Left lung (tissue), 4 donors: ENCODE measurements at regions not wholly inside any gene's neighbourhood (a gene's known extent, or its start where the extent isn't known, plus 50 kb on each side); places are given as distances from the start of the nearest gene placed in this dataset.

Experiments
- ATAC-seq: fragments of 200-7000 bp; cut with Tn5 transposase; one replicate; pipeline ENCODE4 v1.9.1; 2020; ENCODE audit warnings: moderate library complexity
- DNase-seq, 4 donors: peaks; one replicate each; pipeline ENCODE4 v3.0.0-alpha.2; 2013 to 2020
- H3K27ac ChIP-seq, 2 donors: fragments of 200-600 bp; sonication (generic) in 1 of 2; one replicate each; pipeline versions ENCODE4 v1.5.0 to v1.8.0; 2020 to 2021
- H3K27me3 ChIP-seq, 2 donors: fragments of 200-600 bp; sonication (generic) in 1 of 2; one replicate each; pipeline versions ENCODE4 v1.5.0 to v1.8.0; 2020 to 2021
- H3K36me3 ChIP-seq, 2 donors: fragments of 200-600 bp; sonication (generic) in 1 of 2; one replicate each; pipeline versions ENCODE4 v1.5.0 to v1.8.0; 2020 to 2021
- H3K4me1 ChIP-seq, 2 donors: fragments of 200-600 bp; one replicate each; pipeline ENCODE4 v1.8.0; 2021
- H3K4me3 ChIP-seq, 2 donors: fragments of 200-600 bp; sonication (generic) in 1 of 2; one replicate each; pipeline versions ENCODE4 v1.5.0 to v1.8.0; 2020 to 2021; ENCODE audit warnings: mild to moderate bottlenecking in 1 of 2
- H3K9me3 ChIP-seq, 2 donors: fragments of 200-600 bp; sonication (generic) in 1 of 2; one replicate each; pipeline versions ENCODE4 v1.5.0 to v1.8.0; 2020 to 2021
- CTCF ChIP-seq, 2 donors: fragments of 200-600 bp; sonication (generic) in 1 of 2; IDR thresholded peaks; one replicate each; pipeline versions ENCODE4 v1.5.0 to v1.8.0; 2021; ENCODE audit warnings: antibody characterized with exemption in 2 of 2
- intact Hi-C, 2 donors: fragments of 100-400 bp; cut with DNase I; formaldehyde crosslinking; loops; one replicate each; pipeline versions ENCODE4 v1.11.2 to v1.14.2; 2022
- donor health status: DM: no; HTN: yes; CAD: no.
- donor health status: DM: no; HTN: no; CAD: no.

DNA sequence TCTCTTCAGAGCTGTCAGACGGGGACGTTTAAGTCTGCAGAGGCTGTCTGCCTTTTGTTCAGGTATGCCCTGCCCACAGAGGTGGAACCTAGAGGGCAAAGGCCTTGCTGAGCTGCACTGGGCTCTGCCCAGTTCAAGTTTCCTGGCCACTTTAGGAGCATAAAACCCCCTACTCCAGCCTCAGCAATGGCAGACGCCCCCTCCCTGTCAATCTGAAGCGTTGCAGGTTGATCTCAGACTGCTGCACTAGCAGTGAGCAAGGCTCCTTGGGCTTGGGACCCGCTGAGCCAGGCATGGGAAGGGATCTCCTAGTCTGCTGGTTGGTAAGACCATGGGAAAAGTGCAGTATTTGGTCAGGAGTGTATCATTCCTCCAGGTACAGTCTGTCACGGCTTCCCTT is 66.6 kb upstream of the TP53I11 start:
- H3K9me3 ChIP-seq: peaks cover 0 to 8% of the 10 kb centered on the region in 2 donors
- H3K4me3 ChIP-seq: no peak overlapping the region
- H3K4me1 ChIP-seq: peaks cover 10 to 11% of the 10 kb centered on the region in 2 donors
- no peak overlapping the region for H3K27ac ChIP-seq
- ATAC-seq (no peak), DNase-seq (no peak)
- TF ChIP-seq CTCF (IDR thresholded peaks at IDR 0.05): no peak
- no peaks in the 10 kb centered on the region for H3K36me3 ChIP-seq
- no peaks in the 10 kb centered on the region for H3K27me3 ChIP-seq
- intact Hi-C loops: no loop called here

DNA sequence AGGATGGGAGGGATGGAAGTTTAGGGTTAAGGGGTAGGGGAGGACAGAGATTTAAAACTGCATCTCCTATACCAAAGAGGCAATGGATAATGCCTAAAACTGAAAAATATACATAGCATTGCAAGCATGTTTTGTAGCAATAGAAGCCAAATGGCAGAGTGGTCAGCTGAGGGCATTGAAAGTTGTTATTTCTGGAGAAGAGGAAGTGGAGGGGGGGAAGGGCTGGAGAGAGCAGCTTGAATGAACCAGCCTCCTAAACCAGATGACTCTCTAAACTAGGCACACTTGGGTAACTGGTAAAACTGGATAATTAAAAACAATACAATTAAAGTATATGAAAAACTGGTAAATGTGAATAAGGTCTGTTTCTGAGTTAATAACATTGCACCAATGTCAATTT is 70.3 kb upstream of the TP53I11 start:
- intact Hi-C loops: no loop called here
- peak overlapping the region in 1 of 2 donors; percentile 3 for H3K27ac ChIP-seq
- peak in 1 of 4 donors; percentile 30 for DNase-seq
- no peaks in the 10 kb centered on the region for H3K27me3 ChIP-seq
- no peaks in the 10 kb centered on the region for H3K9me3 ChIP-seq
- no peaks in the 10 kb centered on the region for H3K36me3 ChIP-seq
- no peak overlapping the region for H3K4me3 ChIP-seq
- ATAC-seq: peak; percentile 43
- peaks cover 10 to 15% of the 10 kb centered on the region in 2 donors for H3K4me1 ChIP-seq
- no peak for TF ChIP-seq CTCF (IDR thresholded peaks at IDR 0.05)

GRCh38 chr11:45021692-45022141 is 71.0 kb upstream of the TP53I11 start:
- intact Hi-C loops: no loop called here
- peak overlapping the region in 1 of 2 donors; percentile 3 for H3K27ac ChIP-seq
- no peaks in the 10 kb centered on the region for H3K9me3 ChIP-seq
- DNase-seq (peak in 3 of 4 donors; percentile 62 to 79 (median 71)), ATAC-seq (peak; percentile 74)
- H3K36me3 ChIP-seq: no peaks in the 10 kb centered on the region
- peaks cover 10 to 15% of the 10 kb centered on the region in 2 donors for H3K4me1 ChIP-seq
- no peak overlapping the region for H3K4me3 ChIP-seq
- no peaks in the 10 kb centered on the region for H3K27me3 ChIP-seq
- TF ChIP-seq CTCF (IDR thresholded peaks at IDR 0.05): no peak

- ATAC-seq (peak; percentile 33), DNase-seq (no peak)
- intact Hi-C loops: no loop called here
- H3K27me3 ChIP-seq: no peaks in the 10 kb centered on the region
- H3K4me3 ChIP-seq: no peak overlapping the region
- no peak for TF ChIP-seq CTCF (IDR thresholded peaks at IDR 0.05)
- peaks cover 10 to 15% of the 10 kb centered on the region in 2 donors for H3K4me1 ChIP-seq
- H3K9me3 ChIP-seq: no peaks in the 10 kb centered on the region
- H3K27ac ChIP-seq: no peak overlapping the region
- no peaks in the 10 kb centered on the region for H3K36me3 ChIP-seq
Measured at GRCh38 chr11:45022294-45023064, 71.8 kb upstream of the TP53I11 start.

DNA sequence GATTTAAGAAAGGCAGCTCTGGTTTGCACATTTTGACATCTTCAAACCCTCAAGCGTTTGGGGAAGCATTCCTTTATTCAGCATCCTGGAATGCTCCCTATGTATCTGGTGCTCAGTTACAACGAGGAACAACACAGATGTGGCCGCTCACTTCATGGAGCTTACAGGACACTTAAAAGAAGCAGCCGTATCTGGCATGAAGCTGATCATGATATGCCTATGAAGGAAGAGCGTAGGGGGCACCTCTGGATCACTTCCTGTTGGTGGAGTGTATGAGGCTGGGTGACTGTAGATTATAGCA is 72.3 kb upstream of the TP53I11 start:
- peaks cover 10 to 15% of the 10 kb centered on the region in 2 donors for H3K4me1 ChIP-seq

More for the DNA sequence above, 72.3 kb upstream of the TP53I11 start:
- H3K27ac ChIP-seq: no peak overlapping the region
- no peak for DNase-seq
- no peaks in the 10 kb centered on the region for H3K9me3 ChIP-seq
- H3K4me3 ChIP-seq: no peak overlapping the region
- H3K27me3 ChIP-seq: no peaks in the 10 kb centered on the region
- no peak for ATAC-seq
- TF ChIP-seq CTCF (IDR thresholded peaks at IDR 0.05): no peak
- intact Hi-C loops: no loop called here
- H3K36me3 ChIP-seq: no peaks in the 10 kb centered on the region
